ENCODE measurements at regions not wholly inside any gene's neighbourhood (a gene's known extent, or its start where the extent isn't known, plus 50 kb on each side); places are given as distances from the start of the nearest gene placed in this dataset.

DNA sequence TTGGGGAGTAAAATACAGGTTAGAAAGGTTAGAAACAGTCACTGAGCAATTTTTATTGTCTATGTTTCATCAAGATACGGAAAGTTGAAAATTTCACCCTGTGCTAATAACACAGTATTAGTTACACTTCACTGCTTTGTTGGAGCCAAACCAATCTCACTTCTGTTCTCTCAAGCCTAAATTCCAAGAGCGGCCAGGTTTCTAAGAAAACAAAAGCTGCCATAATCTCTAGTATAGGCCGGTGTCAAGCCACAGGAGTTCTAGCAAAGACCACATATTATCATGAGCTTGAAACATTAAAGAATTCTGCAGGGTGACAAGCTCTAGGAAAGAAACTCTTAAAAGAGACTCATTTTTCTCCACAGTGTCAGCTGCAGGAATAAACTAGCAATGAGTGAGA lies 128.7 kb downstream of the TXNL1 start:
- TF ChIP-seq, protein P1, sequence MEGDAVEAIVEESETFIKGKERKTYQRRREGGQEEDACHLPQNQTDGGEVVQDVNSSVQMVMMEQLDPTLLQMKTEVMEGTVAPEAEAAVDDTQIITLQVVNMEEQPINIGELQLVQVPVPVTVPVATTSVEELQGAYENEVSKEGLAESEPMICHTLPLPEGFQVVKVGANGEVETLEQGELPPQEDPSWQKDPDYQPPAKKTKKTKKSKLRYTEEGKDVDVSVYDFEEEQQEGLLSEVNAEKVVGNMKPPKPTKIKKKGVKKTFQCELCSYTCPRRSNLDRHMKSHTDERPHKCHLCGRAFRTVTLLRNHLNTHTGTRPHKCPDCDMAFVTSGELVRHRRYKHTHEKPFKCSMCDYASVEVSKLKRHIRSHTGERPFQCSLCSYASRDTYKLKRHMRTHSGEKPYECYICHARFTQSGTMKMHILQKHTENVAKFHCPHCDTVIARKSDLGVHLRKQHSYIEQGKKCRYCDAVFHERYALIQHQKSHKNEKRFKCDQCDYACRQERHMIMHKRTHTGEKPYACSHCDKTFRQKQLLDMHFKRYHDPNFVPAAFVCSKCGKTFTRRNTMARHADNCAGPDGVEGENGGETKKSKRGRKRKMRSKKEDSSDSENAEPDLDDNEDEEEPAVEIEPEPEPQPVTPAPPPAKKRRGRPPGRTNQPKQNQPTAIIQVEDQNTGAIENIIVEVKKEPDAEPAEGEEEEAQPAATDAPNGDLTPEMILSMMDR (IDR thresholded peaks at IDR 0.05; ENCODE audit: low read length) = no peak
- no peak for TF ChIP-seq EZH2 (IDR thresholded peaks at IDR 0.05; ENCODE audit: borderline replicate concordance, low read length)

All from OCI-LY1 (cell line).